DMS79 treated with DMSO at 0.1 percent for 48 hours (cell line): ENCODE measurements at regions not wholly inside any gene's neighbourhood (a gene's known extent, or its start where the extent isn't known, plus 50 kb on each side); places are given as distances from the start of the nearest gene placed in this dataset.

ENCODE experiments used
- DNase-seq: peaks from one replicate; lab custom pipeline; 2025; lab: John Stamatoyannopoulos, UW

DNA sequence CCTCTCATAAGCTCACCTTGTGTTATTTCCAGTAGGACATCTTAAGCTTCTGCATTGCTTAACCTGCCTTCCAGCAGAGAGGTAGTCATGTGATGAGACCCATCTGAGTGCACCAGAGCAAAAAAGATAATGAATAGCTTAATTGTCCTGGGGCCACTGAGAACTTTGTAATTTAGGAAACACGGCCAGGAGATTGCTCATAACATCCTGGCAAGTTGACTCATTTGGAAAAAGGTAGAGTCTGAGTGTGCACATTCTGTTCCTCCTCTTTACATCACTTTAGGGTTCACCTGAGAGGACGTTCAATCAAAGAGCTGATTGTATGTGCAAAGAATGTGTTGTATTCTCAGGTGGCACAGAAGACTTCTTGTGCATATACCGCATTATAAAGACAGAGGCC is 830.2 kb upstream of the SOX11 start:
- no peak for DNase-seq

DNA sequence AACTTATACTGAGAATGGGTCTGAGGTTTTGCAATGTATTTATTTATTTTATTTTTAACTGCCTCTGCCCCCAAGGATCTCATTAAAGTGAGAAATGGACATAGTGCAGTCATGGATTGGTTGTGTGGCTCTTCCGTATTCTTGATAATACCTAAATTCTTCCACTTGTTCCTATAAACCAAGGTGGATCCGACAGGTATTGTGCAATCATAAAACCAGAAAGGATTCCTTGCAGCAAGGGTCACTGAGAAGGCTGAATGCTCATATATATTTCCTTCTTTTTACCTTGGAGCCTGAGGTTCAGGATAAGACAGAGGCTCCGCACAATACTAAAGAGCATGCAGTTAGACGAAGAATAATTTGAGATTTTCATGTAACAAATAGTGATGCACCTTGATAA is 826.0 kb upstream of the SOX11 start:
- DNase-seq, result no peak

GRCh38 chr2:4868466-4868865 is 823.7 kb upstream of the SOX11 start:
- DNase-seq, result no peak

GRCh38 chr2:4869154-4869553 is 823.0 kb upstream of the SOX11 start:
- DNase-seq, result no peak

- no peak for DNase-seq
Observed at GRCh38 chr2:4873364-4873763, 818.8 kb upstream of the SOX11 start.

GRCh38 chr2:4873876-4874593 is 818.1 kb upstream of the SOX11 start:
- DNase-seq, result no peak

DNA sequence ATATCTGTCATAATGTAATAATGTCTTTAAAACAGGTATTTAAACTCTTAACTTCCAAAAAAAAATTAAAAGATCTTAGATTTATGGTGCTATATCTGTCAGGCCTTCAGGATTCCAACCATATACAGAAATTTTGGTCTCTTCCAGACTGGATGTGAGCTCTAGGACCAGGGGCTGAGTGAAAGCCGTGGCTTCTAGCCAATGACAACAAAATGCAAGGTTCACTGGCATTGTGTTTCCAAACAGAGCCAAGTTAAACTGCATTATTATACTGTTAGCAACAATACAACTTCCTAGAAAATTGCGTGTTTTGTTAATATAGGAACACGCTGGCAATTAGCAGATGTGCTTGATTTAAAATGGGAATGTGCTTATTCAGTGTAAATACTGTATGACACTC is 809.8 kb upstream of the SOX11 start:
- DNase-seq, result peak; percentile 28

- no peak for DNase-seq
Observed at GRCh38 chr2:4882941-4883340, 809.2 kb upstream of the SOX11 start.

DNA sequence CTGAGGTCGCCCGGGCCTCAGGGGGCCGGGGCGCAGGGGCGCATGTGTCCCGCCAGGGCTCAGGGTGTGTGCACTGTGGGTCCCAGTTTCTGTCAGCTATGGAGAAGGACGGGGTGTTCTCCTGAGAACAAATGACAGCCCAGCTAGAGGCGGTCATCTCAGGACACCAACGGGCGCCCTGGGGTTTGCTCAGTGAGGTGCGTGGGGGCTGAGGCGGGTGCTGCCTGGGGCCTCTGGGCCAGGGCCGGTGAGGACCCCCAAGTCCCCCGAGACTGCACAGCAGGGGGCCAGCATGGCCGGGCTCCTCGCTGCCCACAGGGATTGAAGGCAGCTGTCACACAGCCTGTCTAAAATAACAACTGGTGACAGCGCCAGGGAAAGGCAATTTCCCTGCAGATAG is 808.8 kb upstream of the SOX11 start:
- DNase-seq, result no peak

DNA sequence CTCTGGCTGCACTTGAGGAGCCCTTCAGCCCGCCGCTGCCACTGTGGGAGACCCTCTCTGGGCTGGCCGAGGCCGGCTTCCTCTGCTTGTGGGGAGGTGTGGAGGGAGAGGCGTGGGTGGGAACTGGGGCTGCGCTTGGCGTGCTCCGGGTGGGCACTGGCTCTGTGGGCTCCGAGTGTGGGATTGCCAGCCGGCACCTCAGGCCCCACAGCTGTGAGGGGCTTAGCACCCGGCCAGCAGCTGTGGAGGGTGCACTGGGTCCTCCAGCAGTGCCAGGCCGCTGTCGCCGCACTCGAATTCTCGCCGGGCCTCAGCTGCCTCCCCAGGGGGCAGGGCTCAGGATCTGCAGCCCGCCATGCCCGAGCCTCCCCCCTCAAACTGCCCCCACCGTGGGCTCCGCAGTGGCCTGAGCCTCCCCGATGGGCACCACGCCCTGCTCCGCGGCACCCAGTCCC is 808.0 kb upstream of the SOX11 start:
- DNase-seq, result no peak

- no peak for DNase-seq
Observed at GRCh38 chr2:4891394-4891793, 800.8 kb upstream of the SOX11 start.

DNA sequence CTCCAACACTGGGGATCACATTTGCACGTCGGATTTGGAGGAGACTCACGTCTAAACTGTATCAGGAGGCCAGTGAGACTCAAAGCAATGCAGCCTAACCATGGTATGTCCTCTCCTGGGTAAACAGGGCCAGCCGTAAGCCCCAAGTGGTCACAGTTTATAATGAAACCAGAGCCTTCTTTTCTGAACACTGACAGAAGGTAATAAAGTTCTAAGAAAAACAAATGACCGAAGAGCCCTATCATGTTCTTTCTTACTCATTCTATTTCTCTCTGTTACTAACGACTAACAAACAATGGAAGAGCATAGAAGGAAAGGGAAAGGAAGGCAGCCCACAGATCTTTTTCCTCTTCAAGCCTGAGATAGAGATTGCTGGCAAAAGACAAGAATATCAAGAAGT is 796.8 kb upstream of the SOX11 start:
- no peak for DNase-seq

GRCh38 chr2:4898706-4899105 is 793.5 kb upstream of the SOX11 start:
- no peak for DNase-seq

GRCh38 chr2:4900242-4900641 is 791.9 kb upstream of the SOX11 start:
- no peak for DNase-seq

GRCh38 chr2:4900861-4901770 is 791.1 kb upstream of the SOX11 start:
- no peak for DNase-seq

GRCh38 chr2:4903656-4904348 is 788.4 kb upstream of the SOX11 start:
- DNase-seq, result peak; percentile 97

GRCh38 chr2:4908461-4908860 is 783.7 kb upstream of the SOX11 start:
- peak; percentile 61 for DNase-seq

DNA sequence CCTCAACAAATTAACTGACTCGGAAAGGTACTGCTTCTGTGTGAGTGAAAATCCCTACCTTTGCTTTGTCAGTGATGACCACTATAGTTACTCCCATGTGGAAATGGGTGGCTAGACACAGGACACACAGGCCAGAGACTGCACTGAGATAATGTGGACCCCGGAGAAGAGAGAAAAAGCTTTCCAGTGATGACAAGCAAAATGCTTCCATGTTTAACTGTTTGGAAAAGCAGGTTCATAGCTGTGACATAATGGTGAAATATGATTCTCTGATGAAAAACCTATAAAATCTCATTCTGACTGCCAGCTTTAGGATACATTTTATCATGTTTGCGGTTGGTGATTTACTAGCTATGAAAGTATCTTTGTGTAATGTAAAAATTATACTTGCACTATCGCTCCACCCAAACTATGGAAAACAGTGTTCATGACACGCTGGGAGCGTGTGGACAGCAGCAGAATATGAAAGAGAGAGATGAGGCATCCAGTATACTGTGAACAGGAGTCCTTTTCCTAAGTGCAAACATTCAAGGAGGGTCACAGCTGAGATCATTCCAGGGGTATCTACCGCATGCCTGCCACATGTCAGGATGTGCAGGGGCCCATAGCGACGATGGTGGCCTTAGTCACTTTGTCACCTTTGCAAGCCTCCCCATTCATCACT is 782.7 kb upstream of the SOX11 start:
- DNase-seq, result no peak

GRCh38 chr2:4914036-4914435 is 778.1 kb upstream of the SOX11 start:
- DNase-seq, result no peak

- no peak for DNase-seq
Observed at GRCh38 chr2:4914551-4914950, 777.6 kb upstream of the SOX11 start.

DNA sequence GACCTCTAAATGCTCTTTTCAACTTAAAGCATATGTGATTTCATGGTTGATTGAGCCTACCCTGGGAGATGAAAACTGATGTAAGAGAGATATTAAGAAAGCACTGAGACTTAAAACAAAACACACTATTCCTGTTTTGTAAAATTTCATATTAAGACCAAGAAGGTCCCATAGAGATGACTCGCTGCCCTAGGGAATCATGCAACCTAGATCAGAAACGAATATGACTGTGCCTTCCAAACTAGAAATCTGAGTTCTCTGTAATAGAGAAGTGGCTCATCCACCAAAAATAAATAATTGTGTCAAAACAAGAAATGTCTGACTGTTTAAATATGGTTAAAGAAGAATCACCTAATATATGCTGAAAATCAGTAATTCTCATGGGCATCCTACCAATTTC is 776.8 kb upstream of the SOX11 start:
- no peak for DNase-seq

DNA sequence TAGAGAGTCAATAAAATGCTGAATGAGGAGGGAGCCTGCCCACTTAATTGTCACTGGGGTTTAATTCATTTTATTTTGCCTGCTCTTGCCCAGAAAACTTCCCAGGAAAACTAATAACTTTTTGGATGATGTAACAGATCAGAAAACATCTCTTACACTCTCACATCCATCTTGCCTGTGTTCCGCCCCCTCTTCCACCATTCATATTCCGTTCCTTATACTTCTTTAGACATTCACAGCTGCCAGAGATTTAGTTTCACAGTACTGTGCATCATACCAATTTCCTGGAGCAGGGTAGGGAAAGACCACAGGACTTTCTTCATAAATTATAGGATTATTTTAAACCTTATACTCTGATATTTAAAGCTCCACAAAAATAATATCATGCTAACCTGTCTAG is 776.1 kb upstream of the SOX11 start:
- no peak for DNase-seq
